ENCODE measurements at regions not wholly inside any gene's neighbourhood (a gene's known extent, or its start where the extent isn't known, plus 50 kb on each side); places are given as distances from the start of the nearest gene placed in this dataset.

DNA sequence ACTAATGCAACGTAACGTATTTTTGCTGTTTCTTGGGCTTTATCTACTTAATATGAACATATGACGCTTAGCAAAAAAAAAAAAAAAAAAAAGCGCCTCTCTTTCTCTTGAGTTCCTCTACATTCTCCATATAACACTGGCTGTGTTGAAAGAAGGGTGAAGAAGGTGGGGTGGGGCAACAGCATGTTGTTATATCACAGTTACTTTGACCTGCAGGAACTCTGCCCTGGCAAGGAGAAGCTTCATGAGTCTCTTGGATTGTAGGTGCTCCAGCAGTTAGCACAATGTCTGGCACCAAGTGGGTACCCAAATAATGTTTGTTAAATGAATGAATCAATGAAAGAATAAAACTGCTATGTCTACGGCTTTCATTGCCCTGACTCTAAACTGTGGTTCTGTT is 162.6 kb downstream of the ATG4C start:
- Histone ChIP-seq H3K27ac (ENCODE audit: insufficient read depth, low read length) (no peak overlapping the region), H3K9me3 (ENCODE audit: control insufficient read depth, insufficient read depth, low read depth, low read length) (no peaks in the 10 kb centered on the region), H4K20me1 (ENCODE audit: control insufficient read depth, extremely low read depth, insufficient read depth, low read length) (no peaks in the 10 kb centered on the region), H3K79me2 (ENCODE audit: control insufficient read depth, insufficient read depth, low read length) (no peaks in the 10 kb centered on the region), H3K36me3 (ENCODE audit: control insufficient read depth, insufficient read depth, low read length) (no peaks in the 10 kb centered on the region), H3K4me1 (ENCODE audit: control insufficient read depth, extremely low read depth, insufficient read depth, low read length) (no peaks in the 10 kb centered on the region), H3K4me3 (replicated peaks in 1 of 4; ENCODE audit: control extremely low read depth in 1 of 4, insufficient read depth in 1 of 4, low read depth in 3 of 4, low read length in 4 of 4) (no peak overlapping the region), H3K27me3 (ENCODE audit: control insufficient read depth, insufficient read depth, low read length) (no peaks in the 10 kb centered on the region), H3K9ac (ENCODE audit: insufficient read depth, low read length) (no peak overlapping the region), H3K4me2 (ENCODE audit: extremely low read depth, insufficient read depth, low read length) (no peak overlapping the region), H2AFZ (ENCODE audit: low read length) (no peak overlapping the region)
- no peak for DNase-seq (ENCODE audit: low read depth in 2 of 2)
- TF ChIP-seq EZH2 (IDR thresholded peaks at IDR 0.05; ENCODE audit: low read length, missing control alignments): no peak
- TF ChIP-seq, protein P1, sequence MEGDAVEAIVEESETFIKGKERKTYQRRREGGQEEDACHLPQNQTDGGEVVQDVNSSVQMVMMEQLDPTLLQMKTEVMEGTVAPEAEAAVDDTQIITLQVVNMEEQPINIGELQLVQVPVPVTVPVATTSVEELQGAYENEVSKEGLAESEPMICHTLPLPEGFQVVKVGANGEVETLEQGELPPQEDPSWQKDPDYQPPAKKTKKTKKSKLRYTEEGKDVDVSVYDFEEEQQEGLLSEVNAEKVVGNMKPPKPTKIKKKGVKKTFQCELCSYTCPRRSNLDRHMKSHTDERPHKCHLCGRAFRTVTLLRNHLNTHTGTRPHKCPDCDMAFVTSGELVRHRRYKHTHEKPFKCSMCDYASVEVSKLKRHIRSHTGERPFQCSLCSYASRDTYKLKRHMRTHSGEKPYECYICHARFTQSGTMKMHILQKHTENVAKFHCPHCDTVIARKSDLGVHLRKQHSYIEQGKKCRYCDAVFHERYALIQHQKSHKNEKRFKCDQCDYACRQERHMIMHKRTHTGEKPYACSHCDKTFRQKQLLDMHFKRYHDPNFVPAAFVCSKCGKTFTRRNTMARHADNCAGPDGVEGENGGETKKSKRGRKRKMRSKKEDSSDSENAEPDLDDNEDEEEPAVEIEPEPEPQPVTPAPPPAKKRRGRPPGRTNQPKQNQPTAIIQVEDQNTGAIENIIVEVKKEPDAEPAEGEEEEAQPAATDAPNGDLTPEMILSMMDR (conservative IDR thresholded peaks at IDR 0.05 in 1 of 2, IDR thresholded peaks at IDR 0.05 in 1 of 2; ENCODE audit: low read depth in 1 of 2, low read length in 2 of 2): no peak

DNA sequence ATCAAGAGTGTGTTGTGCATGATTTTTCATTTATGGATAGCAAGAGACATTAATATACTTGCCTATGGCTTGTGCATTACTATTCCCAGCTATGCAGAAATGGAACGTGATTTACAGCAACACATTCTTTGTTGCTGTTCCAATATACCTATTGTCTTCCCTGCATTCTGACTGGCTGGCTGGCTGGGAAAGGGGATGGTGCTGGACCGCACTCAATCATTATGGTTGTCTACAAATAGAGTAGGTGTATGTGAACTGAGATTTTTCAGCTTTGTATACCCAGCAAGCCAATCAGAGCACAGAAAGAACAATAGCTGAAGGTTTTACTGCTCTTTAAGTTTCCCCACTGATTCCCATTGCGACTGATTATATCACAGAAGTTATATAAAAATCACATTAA is 167.5 kb downstream of the ATG4C start:
- Histone ChIP-seq H3K4me2 (ENCODE audit: extremely low read depth, insufficient read depth, low read length) (no peak overlapping the region), H3K9me3 (ENCODE audit: control insufficient read depth, insufficient read depth, low read depth, low read length) (no peaks in the 10 kb centered on the region), H3K4me3 (replicated peaks in 1 of 4; ENCODE audit: control extremely low read depth in 1 of 4, insufficient read depth in 1 of 4, low read depth in 3 of 4, low read length in 4 of 4) (no peak overlapping the region), H3K9ac (ENCODE audit: insufficient read depth, low read length) (no peak overlapping the region), H3K79me2 (ENCODE audit: control insufficient read depth, insufficient read depth, low read length) (no peaks in the 10 kb centered on the region), H3K36me3 (ENCODE audit: control insufficient read depth, insufficient read depth, low read length) (no peaks in the 10 kb centered on the region), H3K27ac (ENCODE audit: insufficient read depth, low read length) (no peak overlapping the region), H2AFZ (ENCODE audit: low read length) (no peak overlapping the region), H3K4me1 (ENCODE audit: control insufficient read depth, extremely low read depth, insufficient read depth, low read length) (no peaks in the 10 kb centered on the region), H3K27me3 (ENCODE audit: control insufficient read depth, insufficient read depth, low read length) (peaks cover 2% of the 10 kb centered on the region), H4K20me1 (ENCODE audit: control insufficient read depth, extremely low read depth, insufficient read depth, low read length) (no peaks in the 10 kb centered on the region)
- no peak for DNase-seq (ENCODE audit: low read depth in 2 of 2)
- no peak for TF ChIP-seq EZH2 (IDR thresholded peaks at IDR 0.05; ENCODE audit: low read length, missing control alignments)
- TF ChIP-seq, protein P1 (conservative IDR thresholded peaks at IDR 0.05 in 1 of 2, IDR thresholded peaks at IDR 0.05 in 1 of 2; ENCODE audit: low read depth in 1 of 2, low read length in 2 of 2): no peak

DNA sequence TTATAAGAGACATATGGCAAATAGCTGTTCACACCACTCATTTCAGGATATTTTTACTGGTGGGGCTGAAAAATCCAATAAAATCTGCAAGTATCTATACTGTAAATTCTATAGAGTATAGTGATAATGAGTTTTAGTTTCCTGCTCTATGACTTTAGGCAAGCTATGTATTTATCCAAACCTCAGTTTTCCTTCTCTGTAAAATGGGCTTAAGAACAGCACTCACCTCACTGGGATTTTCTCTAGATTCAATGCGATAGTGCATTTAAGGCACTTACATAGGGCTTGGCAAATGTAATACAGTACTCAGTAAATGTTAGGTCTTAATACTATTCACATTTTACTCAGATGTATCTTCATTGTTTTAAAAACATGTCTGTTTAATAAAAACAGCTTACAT is 168.7 kb downstream of the ATG4C start:
- H3K4me3 ChIP-seq (replicated peaks in 1 of 4; ENCODE audit: control extremely low read depth in 1 of 4, insufficient read depth in 1 of 4, low read depth in 3 of 4, low read length in 4 of 4): no peak overlapping the region
- no peak for DNase-seq (ENCODE audit: low read depth in 2 of 2)
- no peaks in the 10 kb centered on the region for H3K36me3 ChIP-seq (ENCODE audit: control insufficient read depth, insufficient read depth, low read length)
- H2AFZ ChIP-seq (ENCODE audit: low read length): no peak overlapping the region
- no peak overlapping the region for H3K27ac ChIP-seq (ENCODE audit: insufficient read depth, low read length)
- no peaks in the 10 kb centered on the region for H3K9me3 ChIP-seq (ENCODE audit: control insufficient read depth, insufficient read depth, low read depth, low read length)
- peaks cover 2% of the 10 kb centered on the region for H3K27me3 ChIP-seq (ENCODE audit: control insufficient read depth, insufficient read depth, low read length)
- H3K4me2 ChIP-seq (ENCODE audit: extremely low read depth, insufficient read depth, low read length): no peak overlapping the region
- H3K9ac ChIP-seq (ENCODE audit: insufficient read depth, low read length): no peak overlapping the region
- no peaks in the 10 kb centered on the region for H4K20me1 ChIP-seq (ENCODE audit: control insufficient read depth, extremely low read depth, insufficient read depth, low read length)
- H3K4me1 ChIP-seq (ENCODE audit: control insufficient read depth, extremely low read depth, insufficient read depth, low read length): no peaks in the 10 kb centered on the region
- no peak for TF ChIP-seq EZH2 (IDR thresholded peaks at IDR 0.05; ENCODE audit: low read length, missing control alignments)
- TF ChIP-seq, protein P1 (conservative IDR thresholded peaks at IDR 0.05 in 1 of 2, IDR thresholded peaks at IDR 0.05 in 1 of 2; ENCODE audit: low read depth in 1 of 2, low read length in 2 of 2): no peak
- H3K79me2 ChIP-seq (ENCODE audit: control insufficient read depth, insufficient read depth, low read length): no peaks in the 10 kb centered on the region

All from fibroblast of lung (primary cell).